ENCODE measurements at regions not wholly inside any gene's neighbourhood (a gene's known extent, or its start where the extent isn't known, plus 50 kb on each side); places are given as distances from the start of the nearest gene placed in this dataset.

DNA sequence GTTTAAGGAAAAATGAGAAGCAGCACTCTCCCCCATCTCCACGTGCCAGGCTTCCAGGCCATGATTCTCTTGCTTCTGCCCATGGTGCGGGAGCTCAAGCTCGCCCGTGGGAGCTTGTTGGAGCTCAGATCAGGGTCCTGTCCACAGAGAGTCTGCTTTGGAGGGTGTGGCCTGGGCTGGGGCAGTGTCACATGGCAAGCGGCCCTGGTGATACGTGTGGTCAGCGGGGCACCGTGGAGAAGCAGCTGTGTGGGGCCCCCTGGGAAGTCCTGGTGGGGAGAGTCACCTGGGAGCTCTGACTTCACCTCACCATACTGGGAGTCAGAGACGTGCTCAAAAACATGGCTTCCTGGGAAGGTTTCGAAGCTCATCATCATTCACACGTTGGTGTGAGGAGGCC is 275.3 kb downstream of the GADD45G start (continued):
- TF ChIP-seq ZNF274 (IDR thresholded peaks at IDR 0.05; ENCODE audit: low read depth, low read length) (no peak), POLR2A (IDR thresholded peaks at IDR 0.05; ENCODE audit: borderline replicate concordance, extremely low read depth, insufficient read depth, insufficient read length) (no peak), CBX3 (IDR thresholded peaks at IDR 0.05; ENCODE audit: low read depth) (no peak)

DNA sequence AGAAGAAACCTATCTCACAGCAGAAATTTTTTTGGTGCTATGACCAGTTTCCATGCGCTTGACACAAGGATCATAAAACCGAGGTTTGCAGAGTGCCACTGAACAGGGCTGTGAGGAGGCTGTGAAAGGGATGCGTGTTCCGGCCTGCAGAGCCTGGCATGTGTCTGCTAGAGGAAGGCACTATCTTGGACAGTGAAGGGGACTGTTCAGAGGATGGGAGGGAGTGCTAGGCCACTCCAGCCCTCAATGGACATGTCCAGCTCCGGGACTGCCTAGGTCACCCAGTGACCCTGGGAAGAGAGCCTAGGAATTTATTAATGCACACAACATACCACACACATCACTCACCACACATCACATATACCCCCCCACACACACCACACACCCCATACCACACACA is 275.9 kb downstream of the GADD45G start:
- Histone ChIP-seq H3K4me1 (ENCODE audit: control insufficient read depth in 1 of 2, insufficient read depth in 2 of 2, low read length in 2 of 2) (no peaks in the 10 kb centered on the region), H3K9me2 (ENCODE audit: insufficient read depth) (no peaks in the 10 kb centered on the region), H3K36me3 (ENCODE audit: control insufficient read depth in 1 of 2, insufficient read depth in 2 of 2, low read length in 2 of 2) (no peaks in the 10 kb centered on the region), H3K9ac (ENCODE audit: low read length) (no peak overlapping the region), H3K79me2 (ENCODE audit: insufficient read depth, low read length) (no peaks in the 10 kb centered on the region), H3K4me3 (replicated peaks in 1 of 2; ENCODE audit: low read depth in 1 of 2, low read length in 2 of 2) (no peak overlapping the region), H3K9me3 (ENCODE audit: control insufficient read depth in 1 of 2, insufficient read depth in 1 of 2, low read depth in 1 of 2, low read length in 2 of 2) (no peaks in the 10 kb centered on the region), H3K27ac (ENCODE audit: low read depth, low read length) (no peak overlapping the region), H3K4me2 (ENCODE audit: low read length) (no peak overlapping the region), H2AFZ (ENCODE audit: low read depth, low read length, poor library complexity, severe bottlenecking) (no peak overlapping the region), H4K20me1 (ENCODE audit: insufficient read depth) (no peaks in the 10 kb centered on the region), H3K27me3 (ENCODE audit: insufficient read depth, low read length) (no peaks in the 10 kb centered on the region)
- ChIA-PET CTCF (no interaction called here), RAD21 (ENCODE audit: low non-redundant PET in 1 of 2, low total read pairs in 2 of 2, uncharacterized antibody in 2 of 2, unreplicated experiment in 2 of 2) (no interaction called here), POLR2A (no interaction called here)
- TF ChIP-seq TCF7L2 (IDR thresholded peaks at IDR 0.05; ENCODE audit: borderline replicate concordance, extremely low read depth, insufficient read depth, insufficient read length): no peak
- BruUV-seq (replicated peaks): no TSS peak
- ATAC-seq: no peak
- DNase-seq (ENCODE audit: low read depth, low spot score): no peak
- intact Hi-C loops (cut with micrococcal nuclease): no loop called here

DNA sequence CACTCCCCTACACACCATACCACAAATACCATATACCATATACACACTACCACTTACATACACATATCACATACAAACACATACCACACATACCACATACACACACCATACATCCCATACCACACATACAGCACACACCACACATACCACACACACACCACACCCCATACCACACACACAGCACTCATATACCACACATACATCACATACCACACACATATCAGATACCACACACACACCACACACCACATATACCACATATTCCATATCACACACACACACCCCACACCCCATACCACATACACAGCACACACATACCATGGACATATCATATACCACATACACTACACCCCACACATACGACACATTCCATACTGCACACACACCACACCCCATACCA is 276.6 kb downstream of the GADD45G start:
- no peaks in the 10 kb centered on the region for H3K4me1 ChIP-seq (ENCODE audit: control insufficient read depth in 1 of 2, insufficient read depth in 2 of 2, low read length in 2 of 2)
- H3K9me2 ChIP-seq (ENCODE audit: insufficient read depth): no peaks in the 10 kb centered on the region
- BruUV-seq (replicated peaks): no TSS peak
- POLR2A ChIA-PET: no interaction called here
- ATAC-seq (no peak), DNase-seq (ENCODE audit: low read depth, low spot score) (no peak)
- H3K36me3 ChIP-seq (ENCODE audit: control insufficient read depth in 1 of 2, insufficient read depth in 2 of 2, low read length in 2 of 2): no peaks in the 10 kb centered on the region
- H3K27ac ChIP-seq (ENCODE audit: low read depth, low read length): no peak overlapping the region
- CTCF ChIA-PET: no interaction called here
- H3K27me3 ChIP-seq (ENCODE audit: insufficient read depth, low read length): no peaks in the 10 kb centered on the region
- H3K9ac ChIP-seq (ENCODE audit: low read length): no peak overlapping the region
- H3K4me3 ChIP-seq (replicated peaks in 1 of 2; ENCODE audit: low read depth in 1 of 2, low read length in 2 of 2): no peak overlapping the region
- no peak overlapping the region for H3K4me2 ChIP-seq (ENCODE audit: low read length)
- RAD21 ChIA-PET (ENCODE audit: low non-redundant PET in 1 of 2, low total read pairs in 2 of 2, uncharacterized antibody in 2 of 2, unreplicated experiment in 2 of 2): no interaction called here
- no peak overlapping the region for H2AFZ ChIP-seq (ENCODE audit: low read depth, low read length, poor library complexity, severe bottlenecking)
- no peaks in the 10 kb centered on the region for H3K79me2 ChIP-seq (ENCODE audit: insufficient read depth, low read length)
- H3K9me3 ChIP-seq (ENCODE audit: control insufficient read depth in 1 of 2, insufficient read depth in 1 of 2, low read depth in 1 of 2, low read length in 2 of 2): no peaks in the 10 kb centered on the region
- intact Hi-C loops (cut with micrococcal nuclease): no loop called here
- H4K20me1 ChIP-seq (ENCODE audit: insufficient read depth): no peaks in the 10 kb centered on the region
- no peak for TF ChIP-seq POLR2A (IDR thresholded peaks at IDR 0.05; ENCODE audit: borderline replicate concordance, extremely low read depth, insufficient read depth, insufficient read length)
- no peak for TF ChIP-seq JUND (IDR thresholded peaks at IDR 0.05)
- TF ChIP-seq SRF (IDR thresholded peaks at IDR 0.05; ENCODE audit: low read depth): no peak
- TF ChIP-seq TCF7L2 (IDR thresholded peaks at IDR 0.05; ENCODE audit: borderline replicate concordance, extremely low read depth, insufficient read depth, insufficient read length): no peak
- TF ChIP-seq YY1 (IDR thresholded peaks at IDR 0.05; ENCODE audit: extremely low read depth, insufficient replicate concordance, low read depth, low read length): no peak
- no peak for TF ChIP-seq ZNF274 (IDR thresholded peaks at IDR 0.05; ENCODE audit: low read depth, low read length)
- no peak for TF ChIP-seq SIN3A (IDR thresholded peaks at IDR 0.05; ENCODE audit: low read depth)
- TF ChIP-seq REST (IDR thresholded peaks at IDR 0.05; ENCODE audit: low read depth): no peak
- TF ChIP-seq EGR1 (IDR thresholded peaks at IDR 0.05; ENCODE audit: low read depth): no peak
- TF ChIP-seq ZFX (IDR thresholded peaks at IDR 0.05): no peak
- TF ChIP-seq FOSL1 (IDR thresholded peaks at IDR 0.05; ENCODE audit: low read depth): no peak
- TF ChIP-seq CBX3 (IDR thresholded peaks at IDR 0.05; ENCODE audit: low read depth): no peak
- TF ChIP-seq, protein P1, sequence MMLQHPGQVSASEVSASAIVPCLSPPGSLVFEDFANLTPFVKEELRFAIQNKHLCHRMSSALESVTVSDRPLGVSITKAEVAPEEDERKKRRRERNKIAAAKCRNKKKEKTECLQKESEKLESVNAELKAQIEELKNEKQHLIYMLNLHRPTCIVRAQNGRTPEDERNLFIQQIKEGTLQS (IDR thresholded peaks at IDR 0.05): no peak
- TF ChIP-seq SP1 (IDR thresholded peaks at IDR 0.05; ENCODE audit: low read depth): no peak
- no peak for TF ChIP-seq ELF1 (IDR thresholded peaks at IDR 0.05; ENCODE audit: borderline replicate concordance, low read depth)
- no peak for TF ChIP-seq EZH2 (IDR thresholded peaks at IDR 0.05)
